Large intestine (tissue), 3 donors: ENCODE measurements at regions not wholly inside any gene's neighbourhood (a gene's known extent, or its start where the extent isn't known, plus 50 kb on each side); places are given as distances from the start of the nearest gene placed in this dataset.

Experiments used
- DNase-seq, 2 donors: peaks; one replicate each; pipeline versions ENCODE4 v3.0.0 to v3.0.0-alpha.2; 2013
- H3K27ac ChIP-seq: one replicate; pipeline ENCODE4 v1.5.1; 2013; ENCODE audit warnings: low read length
- H3K27me3 ChIP-seq: 2 replicates; pipeline ENCODE4 v1.6.1; 2013; ENCODE audit warnings: low read length; ENCODE audit not compliant: control insufficient read depth, insufficient read depth
- H3K36me3 ChIP-seq: 2 replicates; pipeline ENCODE4 v1.6.1; 2013; ENCODE audit warnings: low read length; ENCODE audit not compliant: control insufficient read depth, insufficient read depth
- H3K4me1 ChIP-seq: one replicate; pipeline ENCODE4 v1.6.1; 2013; ENCODE audit warnings: low read length; ENCODE audit not compliant: control insufficient read depth, insufficient read depth
- H3K4me3 ChIP-seq: one replicate; pipeline ENCODE4 v1.5.1; 2013; ENCODE audit warnings: low read length
- H3K9me3 ChIP-seq: one replicate; pipeline ENCODE4 v1.6.1; 2013; ENCODE audit warnings: mild to moderate bottlenecking, low read depth, low read length, moderate library complexity; ENCODE audit not compliant: control insufficient read depth
- WGBS: methylation state at CpG from one replicate; pipeline ENCODE4 v1.1.5; 2013; ENCODE audit warnings: low lambda C conversion rate; ENCODE audit not compliant: insufficient coverage; 5-methylcytosine and 5-hydroxymethylcytosine counted together

DNA sequence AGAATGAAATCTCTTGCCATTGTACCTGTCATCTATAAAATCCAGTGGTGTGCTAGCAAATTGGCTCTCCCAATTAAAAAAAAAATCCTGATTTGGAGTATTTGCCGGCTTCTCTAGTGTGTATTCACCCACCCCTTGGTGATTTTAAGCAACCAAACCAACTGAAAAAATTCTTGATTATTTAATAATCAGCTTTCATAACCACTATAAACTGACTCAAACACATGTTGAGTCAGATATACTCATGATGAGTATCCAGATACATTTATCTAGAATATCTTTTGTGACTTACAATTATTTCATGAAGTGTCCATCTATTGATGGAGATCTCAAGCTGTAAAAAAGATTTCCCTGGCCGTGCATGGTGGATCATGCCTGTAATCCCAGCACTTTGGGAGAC is 205.4 kb downstream of the RASSF9 start:
- no peak overlapping the region for H3K27ac ChIP-seq
- no peaks in the 10 kb centered on the region for H3K27me3 ChIP-seq
- H3K4me1 ChIP-seq: no peaks in the 10 kb centered on the region
- DNase-seq: no peak
- H3K9me3 ChIP-seq: no peaks in the 10 kb centered on the region
- 100% methylated on average over 1 of the region's 2 CpGs for WGBS
- no peak overlapping the region for H3K4me3 ChIP-seq
- H3K36me3 ChIP-seq: no peaks in the 10 kb centered on the region

DNA sequence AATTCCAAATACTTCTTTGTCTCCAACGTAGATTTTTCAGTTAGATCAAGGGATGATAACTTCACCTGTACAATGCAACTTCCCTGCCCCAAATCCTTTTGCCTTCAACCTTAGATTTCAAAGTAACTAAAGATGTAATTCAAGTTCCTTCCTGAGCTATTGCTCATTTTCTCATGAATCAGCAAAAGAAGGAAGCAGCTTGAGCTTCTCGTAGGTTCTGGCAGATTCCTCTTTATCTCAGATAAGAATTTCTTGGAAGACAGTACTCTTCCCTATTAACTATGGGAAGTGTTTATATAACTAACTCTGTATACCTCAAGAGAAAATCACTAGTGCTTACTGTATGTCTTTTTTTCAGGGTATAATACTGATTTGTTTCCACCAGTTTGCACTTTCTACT is 203.8 kb downstream of the RASSF9 start:
- WGBS: 27% methylated on average over 2 of the region's 2 CpGs

DNA sequence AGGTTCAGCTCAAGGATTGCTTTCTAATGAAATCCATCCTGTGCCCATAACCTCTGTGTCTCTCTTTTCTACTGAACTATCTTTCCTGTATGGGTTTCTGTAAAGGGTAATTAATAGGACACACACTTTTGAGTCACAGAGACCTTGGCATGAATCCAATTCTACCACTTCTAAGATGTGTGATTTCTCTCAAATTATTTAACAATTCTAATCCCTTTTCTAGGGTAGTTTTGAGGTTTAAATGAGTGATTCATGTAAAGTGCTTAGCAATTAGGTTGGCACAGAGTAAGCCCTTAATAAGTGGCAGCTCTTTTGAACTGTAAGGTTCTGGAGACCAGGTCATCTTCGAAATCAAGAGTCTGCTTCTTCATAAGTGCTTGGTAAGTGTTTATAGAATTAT is 202.7 kb downstream of the RASSF9 start:
- Histone ChIP-seq H3K36me3 (no peaks in the 10 kb centered on the region), H3K27me3 (no peaks in the 10 kb centered on the region), H3K4me3 (no peak overlapping the region), H3K27ac (no peak overlapping the region), H3K4me1 (no peaks in the 10 kb centered on the region), H3K9me3 (no peaks in the 10 kb centered on the region)
- no peak for DNase-seq
- WGBS: no CpG with 5 or more reads among the region's 1 CpG

More for the DNA sequence above, 203.8 kb downstream of the RASSF9 start:
- Histone ChIP-seq H3K4me1 (no peaks in the 10 kb centered on the region), H3K27me3 (no peaks in the 10 kb centered on the region), H3K4me3 (no peak overlapping the region), H3K27ac (no peak overlapping the region), H3K36me3 (no peaks in the 10 kb centered on the region), H3K9me3 (no peaks in the 10 kb centered on the region)
- DNase-seq: no peak

DNA sequence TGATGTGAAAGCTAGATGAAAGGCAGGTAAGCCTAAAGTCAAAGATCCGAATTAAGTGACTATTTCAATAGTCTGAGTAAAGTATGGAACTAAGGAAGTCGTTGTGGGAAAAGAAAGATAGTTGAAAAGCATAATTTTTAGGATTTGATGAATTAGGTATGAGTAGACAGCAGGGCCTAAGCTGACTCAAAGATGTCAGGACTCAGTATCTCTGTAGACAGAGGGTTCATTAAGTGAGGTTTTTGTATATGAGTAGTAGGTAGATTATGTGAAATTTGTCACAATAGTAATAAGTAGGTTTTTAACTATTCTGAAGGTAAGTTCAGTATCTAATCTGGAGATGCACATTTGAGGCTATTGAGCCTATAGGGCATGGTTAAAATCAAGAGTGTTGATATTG is 196.4 kb downstream of the RASSF9 start:
- Histone ChIP-seq H3K27me3 (no peaks in the 10 kb centered on the region), H3K4me1 (no peaks in the 10 kb centered on the region), H3K36me3 (no peaks in the 10 kb centered on the region), H3K9me3 (no peaks in the 10 kb centered on the region), H3K27ac (no peak overlapping the region), H3K4me3 (no peak overlapping the region)
- no peak for DNase-seq
- 67% methylated on average over 1 of the region's 2 CpGs for WGBS

DNA sequence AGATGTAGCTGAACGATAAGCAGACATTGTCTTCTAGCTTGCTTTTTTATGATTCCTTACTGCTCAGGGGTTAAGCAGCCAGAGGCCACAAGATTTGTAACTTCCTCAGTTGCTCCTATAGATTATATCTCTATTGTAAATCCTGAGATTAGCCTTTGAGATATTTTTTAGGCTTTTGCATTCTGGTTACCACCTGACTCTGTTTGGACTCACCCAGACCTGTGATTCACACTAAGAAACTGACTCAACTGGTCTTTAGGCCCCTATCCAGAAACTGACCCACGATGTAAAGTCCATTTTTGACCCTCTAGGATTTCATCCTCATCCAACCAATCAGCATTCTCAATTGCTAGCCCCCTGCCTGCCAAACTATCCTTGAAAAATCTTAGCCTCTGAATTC is 194.4 kb downstream of the RASSF9 start:
- no peaks in the 10 kb centered on the region for H3K4me1 ChIP-seq
- WGBS: no CpG with 5 or more reads among the region's 2 CpGs
- no peaks in the 10 kb centered on the region for H3K36me3 ChIP-seq

DNA sequence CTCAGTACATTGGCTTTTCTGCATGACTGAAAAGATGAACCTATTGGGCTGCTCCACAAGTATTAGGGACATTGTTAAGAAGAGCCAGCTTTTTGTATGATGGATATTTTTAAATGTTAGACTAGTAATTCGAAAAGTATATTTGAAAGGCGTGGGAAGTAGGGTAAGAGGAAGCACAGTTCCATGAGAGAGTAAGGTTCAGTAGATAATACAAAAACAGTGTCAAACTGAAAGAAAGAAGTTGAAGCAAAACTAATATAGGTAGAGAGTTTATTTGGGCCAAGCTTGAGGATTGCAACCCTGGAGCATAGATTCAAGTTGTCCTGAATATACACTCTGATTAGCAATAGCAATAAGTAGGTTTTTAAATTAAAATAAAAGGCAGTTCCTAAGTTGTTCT is 193.9 kb downstream of the RASSF9 start:
- WGBS: 100% methylated on average over 2 of the region's 2 CpGs
- H3K36me3 ChIP-seq: no peaks in the 10 kb centered on the region
- H3K27me3 ChIP-seq: no peaks in the 10 kb centered on the region

More for the DNA sequence above, 194.4 kb downstream of the RASSF9 start:
- no peak overlapping the region for H3K27ac ChIP-seq
- no peaks in the 10 kb centered on the region for H3K9me3 ChIP-seq
- H3K27me3 ChIP-seq: no peaks in the 10 kb centered on the region
- no peak overlapping the region for H3K4me3 ChIP-seq
- DNase-seq: no peak

DNA sequence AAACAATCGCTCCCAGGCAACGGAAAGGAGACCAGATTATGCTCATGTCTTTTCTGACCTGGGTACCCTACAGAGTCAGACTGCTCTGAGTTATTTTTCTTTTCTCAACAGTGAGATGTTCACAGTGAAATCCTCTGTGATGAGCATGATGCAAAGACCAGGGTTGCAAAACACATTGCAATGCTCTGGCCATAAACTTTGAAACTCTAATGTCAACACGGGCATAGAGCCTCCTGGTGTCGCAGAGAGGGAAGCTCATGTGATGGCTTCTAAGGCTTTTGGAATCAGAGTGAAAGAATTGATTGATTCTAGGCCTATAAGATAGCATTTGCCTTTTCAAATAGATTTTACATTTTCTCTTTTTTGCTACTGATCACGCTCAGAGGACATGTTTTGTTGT is 193.4 kb downstream of the RASSF9 start:
- DNase-seq: peak; percentile 52 to 67
- Histone ChIP-seq H3K9me3 (no peaks in the 10 kb centered on the region), H3K4me1 (no peaks in the 10 kb centered on the region), H3K27ac (no peak overlapping the region), H3K27me3 (no peaks in the 10 kb centered on the region), H3K36me3 (no peaks in the 10 kb centered on the region), H3K4me3 (no peak overlapping the region)
- no CpG with 5 or more reads among the region's 5 CpGs for WGBS

More for the DNA sequence above, 193.9 kb downstream of the RASSF9 start:
- no peaks in the 10 kb centered on the region for H3K9me3 ChIP-seq
- no peak for DNase-seq
- no peak overlapping the region for H3K27ac ChIP-seq
- H3K4me1 ChIP-seq: no peaks in the 10 kb centered on the region
- no peak overlapping the region for H3K4me3 ChIP-seq

DNA sequence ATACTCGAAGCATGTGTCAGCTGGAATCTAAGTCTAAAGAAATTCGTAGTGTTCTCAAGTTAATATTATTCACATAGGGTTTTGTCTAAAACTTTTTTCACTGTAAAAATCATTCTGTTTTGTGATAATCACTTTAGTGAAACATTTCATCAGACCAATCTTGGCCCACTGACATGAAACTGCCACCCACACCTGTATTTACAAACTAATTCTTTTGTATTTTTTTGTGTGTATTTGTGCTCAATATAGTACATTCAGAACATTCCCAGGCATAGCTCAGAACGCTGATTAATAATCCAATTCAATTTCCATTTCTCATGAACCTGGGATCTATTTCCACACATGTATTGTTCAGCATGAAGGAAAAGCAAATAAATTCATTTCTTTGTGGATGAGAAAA is 191.7 kb downstream of the RASSF9 start:
- Histone ChIP-seq H3K4me1 (no peaks in the 10 kb centered on the region), H3K27ac (no peak overlapping the region), H3K4me3 (no peak overlapping the region), H3K27me3 (no peaks in the 10 kb centered on the region), H3K36me3 (no peaks in the 10 kb centered on the region), H3K9me3 (no peaks in the 10 kb centered on the region)
- no peak for DNase-seq
- 83% methylated on average over 3 of the region's 3 CpGs for WGBS

DNA sequence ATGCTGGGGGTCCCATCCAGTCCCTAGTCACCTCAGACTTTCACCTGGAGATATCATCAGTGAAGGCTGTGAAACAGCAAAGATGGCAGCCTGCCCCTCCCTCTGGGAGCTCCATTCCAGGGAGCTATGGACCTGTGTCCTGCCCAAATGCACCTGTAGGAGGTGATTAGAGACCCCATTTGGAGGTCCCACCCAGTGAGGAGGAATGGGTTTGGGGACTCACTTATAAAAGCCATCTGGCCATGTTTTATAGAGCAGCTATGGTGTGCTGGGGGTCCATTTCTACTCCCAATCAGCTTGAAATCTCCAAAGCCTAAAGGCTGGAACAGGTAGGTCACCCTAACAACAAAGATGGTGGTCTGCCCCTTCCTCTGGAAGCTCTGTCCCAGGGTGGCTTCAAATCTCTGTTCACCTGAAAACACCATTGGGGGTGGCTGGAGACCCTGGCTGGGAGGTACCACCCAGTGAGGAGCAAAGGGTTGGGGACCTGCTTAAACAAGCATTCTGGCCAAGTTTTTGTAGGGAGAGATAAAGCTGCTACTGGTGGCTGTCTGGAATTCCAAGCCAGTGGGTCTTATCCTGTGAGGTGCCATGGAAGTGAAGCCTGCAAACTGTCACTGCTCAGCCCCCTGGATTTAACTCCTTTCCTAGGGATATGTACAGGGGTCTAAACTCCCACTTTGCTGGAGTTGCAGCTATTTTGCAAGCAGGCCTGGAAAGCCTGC is 182.3 kb downstream of the RASSF9 start:
- H3K4me1 ChIP-seq: no peaks in the 10 kb centered on the region
- no peak for DNase-seq
- no peak overlapping the region for H3K4me3 ChIP-seq
- no peaks in the 10 kb centered on the region for H3K27me3 ChIP-seq
- no peaks in the 10 kb centered on the region for H3K9me3 ChIP-seq
- H3K27ac ChIP-seq: no peak overlapping the region
- no peaks in the 10 kb centered on the region for H3K36me3 ChIP-seq

DNA sequence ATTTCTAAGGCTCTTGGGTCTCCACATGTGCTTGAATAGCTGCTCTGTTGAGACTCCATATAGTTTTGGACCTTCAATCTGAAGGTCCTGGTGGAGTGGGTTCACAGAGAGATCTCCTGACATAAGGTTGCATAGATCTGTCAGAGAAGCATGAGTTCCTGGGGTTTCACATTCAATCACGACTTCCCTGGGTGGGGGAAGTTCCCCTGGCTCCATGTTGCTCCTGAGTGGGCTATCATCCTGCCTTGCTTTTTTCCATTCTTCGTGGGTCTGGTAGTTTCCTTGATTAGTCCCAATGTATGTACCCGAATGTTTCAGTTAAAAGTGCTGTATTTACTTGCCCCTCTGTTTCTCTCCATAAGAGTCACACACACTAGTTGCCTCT is 181.8 kb downstream of the RASSF9 start:
- DNase-seq: no peak
- Histone ChIP-seq H3K4me3 (no peak overlapping the region), H3K27ac (no peak overlapping the region), H3K4me1 (no peaks in the 10 kb centered on the region), H3K36me3 (no peaks in the 10 kb centered on the region), H3K9me3 (no peaks in the 10 kb centered on the region), H3K27me3 (no peaks in the 10 kb centered on the region)
- WGBS: no CpG with 5 or more reads among the region's 3 CpGs

DNA sequence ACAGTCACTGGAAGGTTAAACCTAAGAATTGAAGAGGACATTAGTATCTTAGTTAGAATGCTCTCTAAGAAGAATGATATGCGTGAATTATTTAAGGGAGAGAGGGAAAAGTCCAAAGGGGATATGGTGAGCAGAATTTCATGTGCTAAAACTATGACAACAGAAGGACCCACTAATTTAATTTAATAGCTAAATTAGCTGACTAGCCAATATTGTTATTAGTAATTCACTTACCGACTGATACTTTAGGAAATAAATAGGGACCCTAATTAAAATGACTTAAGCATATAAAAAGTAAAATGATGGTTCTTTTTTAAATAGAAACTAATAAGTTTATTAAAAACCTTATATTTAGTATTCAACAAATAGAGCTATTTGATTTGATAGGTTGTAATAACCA is 179.6 kb downstream of the RASSF9 start:
- no peak overlapping the region for H3K27ac ChIP-seq
- H3K4me1 ChIP-seq: no peaks in the 10 kb centered on the region
- H3K36me3 ChIP-seq: no peaks in the 10 kb centered on the region
- 88% methylated on average over 2 of the region's 2 CpGs for WGBS
- H3K4me3 ChIP-seq: no peak overlapping the region
- no peak for DNase-seq
- no peaks in the 10 kb centered on the region for H3K27me3 ChIP-seq
- no peaks in the 10 kb centered on the region for H3K9me3 ChIP-seq
